Right forelimb (tissue), 1 donor: ENCODE measurements at regions not wholly inside any gene's neighbourhood (a gene's known extent, or its start where the extent isn't known, plus 50 kb on each side); places are given as distances from the start of the nearest gene placed in this dataset.
"Not testable (repeated sequence)": the region's sequence is repeated elsewhere in the genome, so short reads cannot be mapped to it uniquely, and the experiment has no call there.

Experiments
- DNase-seq: peaks from one replicate; pipeline ENCODE4 v3.0.0-alpha.2; 2018

GRCh38 chr10:91005276-91005675 is 84.4 kb upstream of the ANKRD1 start:
- not testable (repeated sequence) for DNase-seq

- peak; percentile 72 for DNase-seq
Measured at GRCh38 chr10:91006001-91006751, 85.3 kb upstream of the ANKRD1 start.

GRCh38 chr10:91006752-91007346 is 86.0 kb upstream of the ANKRD1 start:
- no peak for DNase-seq

GRCh38 chr10:91007655-91008054 is 86.8 kb upstream of the ANKRD1 start:
- DNase-seq, result no peak

- no peak for DNase-seq
Measured at GRCh38 chr10:91009121-91009520, 88.2 kb upstream of the ANKRD1 start.

GRCh38 chr10:91010952-91011351 is 90.1 kb upstream of the ANKRD1 start:
- no peak for DNase-seq

- no peak for DNase-seq
Measured at GRCh38 chr10:91012502-91012901, 91.6 kb upstream of the ANKRD1 start.

- no peak for DNase-seq
Measured at GRCh38 chr10:91013985-91014384, 93.1 kb upstream of the ANKRD1 start.

- no peak for DNase-seq
Measured at GRCh38 chr10:91017198-91017597, 96.3 kb upstream of the ANKRD1 start.

- DNase-seq, result no peak
Measured at GRCh38 chr10:91021901-91022300, 101.0 kb upstream of the ANKRD1 start.

GRCh38 chr10:91022390-91022789 is 101.5 kb upstream of the ANKRD1 start:
- no peak for DNase-seq

- peak; percentile 66 for DNase-seq
Measured at GRCh38 chr10:91022924-91023699, 102.2 kb upstream of the ANKRD1 start.

GRCh38 chr10:91023700-91024398 is 103.0 kb upstream of the ANKRD1 start:
- DNase-seq, result no peak

GRCh38 chr10:91024541-91024940 is 103.7 kb upstream of the ANKRD1 start:
- no peak for DNase-seq

- no peak for DNase-seq
Measured at GRCh38 chr10:91032611-91033206, 111.8 kb upstream of the ANKRD1 start.

GRCh38 chr10:91033324-91033950 is 112.5 kb upstream of the ANKRD1 start:
- no peak for DNase-seq

GRCh38 chr10:91034042-91034441 is 113.2 kb upstream of the ANKRD1 start:
- no peak for DNase-seq

GRCh38 chr10:91034494-91035159 is 113.7 kb upstream of the ANKRD1 start:
- peak; percentile 76 for DNase-seq

- DNase-seq, result no peak
Measured at GRCh38 chr10:91035650-91036292, 114.9 kb upstream of the ANKRD1 start.

- no peak for DNase-seq
Measured at GRCh38 chr10:91036807-91037411, 116.0 kb upstream of the ANKRD1 start.

GRCh38 chr10:91038971-91039370 is 118.1 kb upstream of the ANKRD1 start:
- DNase-seq, result no peak
